ENCODE measurements at regions not wholly inside any gene's neighbourhood (a gene's known extent, or its start where the extent isn't known, plus 50 kb on each side); places are given as distances from the start of the nearest gene placed in this dataset.

DNA sequence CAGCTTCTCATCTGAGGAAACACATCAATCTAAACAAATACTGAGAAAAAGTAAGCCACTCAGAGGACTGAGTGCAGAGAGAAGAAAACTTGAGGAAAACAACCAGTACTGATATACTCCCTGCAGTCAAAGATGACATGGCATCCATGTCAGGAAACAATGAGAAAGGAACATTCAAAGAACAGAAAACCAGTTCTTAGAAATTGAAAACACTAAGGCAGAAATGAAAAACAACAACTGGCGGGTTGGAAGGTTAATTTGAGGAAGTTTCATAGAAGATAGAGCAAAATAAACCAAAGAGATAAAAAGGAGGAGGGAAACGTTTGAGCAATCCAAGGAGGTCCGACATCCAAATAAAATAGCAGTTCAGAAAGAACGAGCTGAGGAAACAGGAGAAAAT lies 475.2 kb downstream of the HINT1 start:
- Histone ChIP-seq H3K36me3 (ENCODE audit: low read depth) (no peaks in the 10 kb centered on the region), H3K9me3 (no peaks in the 10 kb centered on the region), H3K4me3 (no peak overlapping the region), H3K4me1 (ENCODE audit: low read depth) (no peaks in the 10 kb centered on the region)
- DNase-seq (no peak), ATAC-seq (no peak)
- intact Hi-C loops (cut with DNase I, micrococcal nuclease), result no loop called here
- TF ChIP-seq, protein P1, sequence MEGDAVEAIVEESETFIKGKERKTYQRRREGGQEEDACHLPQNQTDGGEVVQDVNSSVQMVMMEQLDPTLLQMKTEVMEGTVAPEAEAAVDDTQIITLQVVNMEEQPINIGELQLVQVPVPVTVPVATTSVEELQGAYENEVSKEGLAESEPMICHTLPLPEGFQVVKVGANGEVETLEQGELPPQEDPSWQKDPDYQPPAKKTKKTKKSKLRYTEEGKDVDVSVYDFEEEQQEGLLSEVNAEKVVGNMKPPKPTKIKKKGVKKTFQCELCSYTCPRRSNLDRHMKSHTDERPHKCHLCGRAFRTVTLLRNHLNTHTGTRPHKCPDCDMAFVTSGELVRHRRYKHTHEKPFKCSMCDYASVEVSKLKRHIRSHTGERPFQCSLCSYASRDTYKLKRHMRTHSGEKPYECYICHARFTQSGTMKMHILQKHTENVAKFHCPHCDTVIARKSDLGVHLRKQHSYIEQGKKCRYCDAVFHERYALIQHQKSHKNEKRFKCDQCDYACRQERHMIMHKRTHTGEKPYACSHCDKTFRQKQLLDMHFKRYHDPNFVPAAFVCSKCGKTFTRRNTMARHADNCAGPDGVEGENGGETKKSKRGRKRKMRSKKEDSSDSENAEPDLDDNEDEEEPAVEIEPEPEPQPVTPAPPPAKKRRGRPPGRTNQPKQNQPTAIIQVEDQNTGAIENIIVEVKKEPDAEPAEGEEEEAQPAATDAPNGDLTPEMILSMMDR (IDR thresholded peaks at IDR 0.05), result no peak

GRCh38 chr5:130687085-130687733 lies 477.8 kb downstream of the HINT1 start:
- Histone ChIP-seq H3K4me3 (no peak overlapping the region), H3K4me1 (ENCODE audit: low read depth) (no peaks in the 10 kb centered on the region), H3K36me3 (ENCODE audit: low read depth) (no peaks in the 10 kb centered on the region), H3K9me3 (no peaks in the 10 kb centered on the region)
- DNase-seq, result no peak
- no peak for ATAC-seq
- intact Hi-C loops (cut with DNase I, micrococcal nuclease), result no loop called here
- TF ChIP-seq, protein P1 (IDR thresholded peaks at IDR 0.05), result no peak

- H3K4me3 ChIP-seq, result no peak overlapping the region
- no peak for ATAC-seq
Measured at GRCh38 chr5:130678637-130679036, 486.4 kb downstream of the HINT1 start.

DNA sequence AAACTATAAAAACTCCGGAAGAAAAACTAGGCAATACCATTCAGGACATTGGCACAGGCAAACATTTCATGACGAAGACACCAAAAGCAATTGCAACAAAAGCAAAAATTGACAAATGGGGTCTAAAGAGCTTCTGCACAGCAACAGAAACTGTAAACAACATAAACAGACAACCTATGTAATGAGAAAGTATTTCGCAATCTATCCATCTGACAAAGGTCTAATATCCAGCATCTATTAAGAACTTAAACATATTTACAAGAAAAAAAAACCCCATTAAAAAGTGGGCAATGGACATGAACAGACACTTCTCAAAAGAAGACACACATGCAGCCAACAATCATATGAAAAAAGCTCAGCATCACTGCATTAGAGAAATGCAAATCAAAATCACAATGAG lies 498.6 kb downstream of the HINT1 start:
- DNase-seq (no peak), ATAC-seq (no peak)
- H3K4me1 ChIP-seq (ENCODE audit: low read depth), result no peaks in the 10 kb centered on the region
- H3K4me3 ChIP-seq, result no peak overlapping the region
- H3K36me3 ChIP-seq (ENCODE audit: low read depth), result no peaks in the 10 kb centered on the region
- intact Hi-C loops (cut with DNase I, micrococcal nuclease), result no loop called here
- TF ChIP-seq, protein P1 (IDR thresholded peaks at IDR 0.05), result no peak
- H3K9me3 ChIP-seq, result no peaks in the 10 kb centered on the region

More at GRCh38 chr5:130678637-130679036, 486.4 kb downstream of the HINT1 start:
- no peak for DNase-seq
- intact Hi-C loops (cut with DNase I, micrococcal nuclease), result no loop called here
- no peaks in the 10 kb centered on the region for H3K9me3 ChIP-seq
- H3K4me1 ChIP-seq (ENCODE audit: low read depth), result no peaks in the 10 kb centered on the region
- TF ChIP-seq, protein P1 (IDR thresholded peaks at IDR 0.05), result no peak
- no peaks in the 10 kb centered on the region for H3K36me3 ChIP-seq (ENCODE audit: low read depth)

DNA sequence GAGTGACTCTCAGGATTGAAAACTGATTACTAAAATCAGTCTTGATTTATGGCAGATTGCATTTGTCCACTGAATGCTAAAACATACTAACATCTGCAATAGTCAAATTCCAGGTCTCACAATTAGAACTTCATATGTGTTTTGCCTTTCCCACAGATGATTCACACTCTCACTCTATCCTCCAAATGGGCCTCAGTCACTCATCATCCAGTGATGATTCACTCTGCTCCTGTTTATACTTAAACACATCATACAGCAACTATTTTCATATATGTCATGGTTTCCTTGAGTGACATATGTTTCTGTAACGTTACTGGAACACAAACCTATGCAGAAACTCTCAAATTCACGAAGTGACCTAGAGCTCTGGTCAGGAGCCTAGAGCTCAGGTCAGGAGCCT lies 512.9 kb downstream of the HINT1 start:
- Histone ChIP-seq H3K4me1 (ENCODE audit: low read depth) (no peaks in the 10 kb centered on the region), H3K36me3 (ENCODE audit: low read depth) (no peaks in the 10 kb centered on the region), H3K4me3 (no peak overlapping the region), H3K9me3 (no peaks in the 10 kb centered on the region)
- intact Hi-C loops (cut with DNase I, micrococcal nuclease), result no loop called here
- TF ChIP-seq, protein P1 (IDR thresholded peaks at IDR 0.05), result no peak
- DNase-seq, result no peak
- no peak for ATAC-seq

DNA sequence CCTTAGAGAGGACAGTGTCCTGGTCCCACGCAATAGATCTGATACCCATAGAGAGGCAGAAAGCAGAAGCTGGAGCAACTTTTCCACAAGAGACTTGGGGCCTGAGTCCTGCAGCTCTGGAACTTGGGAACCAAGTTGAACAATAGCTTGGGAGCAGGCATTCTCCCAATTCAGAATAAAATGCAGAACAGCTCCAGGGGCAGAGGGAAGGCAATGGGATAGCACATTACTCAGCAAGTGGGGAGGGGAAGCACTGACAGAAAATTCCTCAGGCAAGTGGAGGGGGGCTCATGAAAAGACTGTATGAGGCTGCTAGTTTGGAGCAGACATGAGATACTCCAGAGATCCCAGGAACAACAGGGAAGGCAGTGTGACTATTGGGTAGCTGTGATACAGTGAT lies 513.6 kb downstream of the HINT1 start:
- Histone ChIP-seq H3K9me3 (no peaks in the 10 kb centered on the region), H3K4me3 (no peak overlapping the region), H3K4me1 (ENCODE audit: low read depth) (no peaks in the 10 kb centered on the region), H3K36me3 (ENCODE audit: low read depth) (no peaks in the 10 kb centered on the region)
- TF ChIP-seq, protein P1 (IDR thresholded peaks at IDR 0.05), result no peak
- no peak for DNase-seq
- no peak for ATAC-seq
- intact Hi-C loops (cut with DNase I, micrococcal nuclease), result no loop called here
